Fibroblast of lung (primary cell): ENCODE measurements at regions not wholly inside any gene's neighbourhood (a gene's known extent, or its start where the extent isn't known, plus 50 kb on each side); places are given as distances from the start of the nearest gene placed in this dataset.

Experiments used
- DNase-seq, 2 donors: peaks; one replicate each; pipeline versions ENCODE4 v3.0.0 to v3.0.0-alpha.2; 2010; ENCODE audit warnings: low read depth in 2 of 2
- H2AFZ ChIP-seq: 2 replicates; pipeline ENCODE4 v1.5.1; 2012; ENCODE audit warnings: low read length, control low read depth, inconsistent platforms
- H3K27ac ChIP-seq: 2 replicates; pipeline ENCODE4 v1.5.1; 2011; ENCODE audit warnings: low read length, control low read depth; ENCODE audit not compliant: insufficient read depth
- H3K27me3 ChIP-seq: 2 replicates; pipeline ENCODE4 v1.5.1; 2011; ENCODE audit warnings: mild to moderate bottlenecking, low read length; ENCODE audit not compliant: control insufficient read depth, insufficient read depth
- H3K36me3 ChIP-seq: 2 replicates; pipeline ENCODE4 v1.5.1; 2011; ENCODE audit warnings: low read length; ENCODE audit not compliant: control insufficient read depth, insufficient read depth
- H3K4me1 ChIP-seq: 2 replicates; pipeline ENCODE4 v1.5.1; 2011; ENCODE audit warnings: low read length; ENCODE audit not compliant: control insufficient read depth, insufficient read depth; ENCODE audit errors: extremely low read depth
- H3K4me2 ChIP-seq: 2 replicates; pipeline ENCODE4 v1.5.1; 2011; ENCODE audit warnings: low read length, control low read depth; ENCODE audit not compliant: insufficient read depth; ENCODE audit errors: extremely low read depth
- H3K4me3 ChIP-seq, 4 experiments: fragments of 200-600 bp in 1 of 4; sonication (generic) in 1 of 4; replicated peaks in 1 of 4; 2 replicates each; pipeline ENCODE4 v1.5.1; 2011 to 2016; ENCODE audit warnings: low read length in 4 of 4, low read depth in 3 of 4, mild to moderate bottlenecking in 3 of 4, control low read depth in 2 of 4, inconsistent platforms in 1 of 4, mixed read lengths in 1 of 4; ENCODE audit not compliant: insufficient read depth in 1 of 4; ENCODE audit errors: control extremely low read depth in 1 of 4
- H3K79me2 ChIP-seq: 2 replicates; pipeline ENCODE4 v1.5.1; 2012; ENCODE audit warnings: mild to moderate bottlenecking, low read length, inconsistent platforms; ENCODE audit not compliant: control insufficient read depth, insufficient read depth
- H3K9ac ChIP-seq: 2 replicates; pipeline ENCODE4 v1.5.1; 2011; ENCODE audit warnings: mild to moderate bottlenecking, low read length, control low read depth; ENCODE audit not compliant: insufficient read depth
- H3K9me3 ChIP-seq: 2 replicates; pipeline ENCODE4 v1.5.1; 2012; ENCODE audit warnings: low read depth, low read length; ENCODE audit not compliant: control insufficient read depth, insufficient read depth
- H4K20me1 ChIP-seq: 2 replicates; pipeline ENCODE4 v1.5.1; 2011; ENCODE audit warnings: low read length; ENCODE audit not compliant: control insufficient read depth, insufficient read depth; ENCODE audit errors: extremely low read depth
- CTCF ChIP-seq, 2 donors: IDR thresholded peaks in 1 of 2; conservative IDR thresholded peaks in 1 of 2; 1 replicate in 1 of 2; 2 replicates in 1 of 2; pipeline ENCODE4 v1.5.1; 2011 to 2012; ENCODE audit warnings: low read length in 2 of 2, control low read depth in 1 of 2, inconsistent platforms in 1 of 2, low read depth in 1 of 2, mild to moderate bottlenecking in 1 of 2
- EZH2 ChIP-seq: IDR thresholded peaks from 2 replicates; pipeline ENCODE4 v1.5.1; 2012; ENCODE audit warnings: low read length, control low read depth, mild to moderate bottlenecking; ENCODE audit errors: missing control alignments

- no peaks in the 10 kb centered on the region for H3K4me1 ChIP-seq
- H3K79me2 ChIP-seq: no peaks in the 10 kb centered on the region
- no peaks in the 10 kb centered on the region for H4K20me1 ChIP-seq
- no peak overlapping the region for H3K27ac ChIP-seq
- TF ChIP-seq EZH2 (no peak), CTCF (conservative IDR thresholded peaks at IDR 0.05 in 1 of 2, IDR thresholded peaks at IDR 0.05 in 1 of 2; ENCODE audit: low read depth in 1 of 2, low read length in 2 of 2) (no peak)
- H3K9me3 ChIP-seq: no peaks in the 10 kb centered on the region
- no peaks in the 10 kb centered on the region for H3K27me3 ChIP-seq
- H3K4me3 ChIP-seq: no peak overlapping the region
- H3K36me3 ChIP-seq: no peaks in the 10 kb centered on the region
- no peak overlapping the region for H2AFZ ChIP-seq
- no peak overlapping the region for H3K9ac ChIP-seq
- H3K4me2 ChIP-seq: no peak overlapping the region
- DNase-seq: no peak
Measured at GRCh38 chr3:117146571-117146970, 437.0 kb downstream of the TUSC7 start.

- Histone ChIP-seq H3K9ac (no peak overlapping the region), H3K4me1 (no peaks in the 10 kb centered on the region), H3K79me2 (no peaks in the 10 kb centered on the region), H3K4me2 (no peak overlapping the region), H4K20me1 (no peaks in the 10 kb centered on the region), H2AFZ (no peak overlapping the region), H3K4me3 (no peak overlapping the region), H3K36me3 (no peaks in the 10 kb centered on the region), H3K27me3 (no peaks in the 10 kb centered on the region), H3K27ac (no peak overlapping the region), H3K9me3 (no peaks in the 10 kb centered on the region)
- no peak for DNase-seq
- TF ChIP-seq EZH2 (no peak), CTCF (conservative IDR thresholded peaks at IDR 0.05 in 1 of 2, IDR thresholded peaks at IDR 0.05 in 1 of 2; ENCODE audit: low read depth in 1 of 2, low read length in 2 of 2) (no peak)
Measured at GRCh38 chr3:117149584-117149983, 440.0 kb downstream of the TUSC7 start.

DNA sequence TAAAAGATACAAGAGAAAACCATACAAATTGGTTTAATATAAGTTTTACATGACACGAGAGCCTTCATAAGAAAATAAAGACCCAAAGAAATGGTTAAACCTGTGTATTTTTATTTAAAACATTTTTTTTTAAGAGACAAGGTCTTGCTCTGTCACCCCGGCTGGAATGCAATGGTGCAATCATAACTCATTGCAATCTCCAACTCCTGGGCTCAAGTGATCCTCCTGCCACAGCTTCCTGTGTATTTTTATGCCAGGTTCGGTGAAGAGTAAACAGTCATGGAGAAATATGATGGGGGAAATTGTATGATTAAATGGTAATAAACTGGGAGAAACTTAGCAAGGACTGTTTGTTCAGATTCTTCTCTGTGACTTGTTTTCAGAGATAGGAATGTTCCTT, 441.0 kb downstream of the TUSC7 start:
- no peak for TF ChIP-seq CTCF (conservative IDR thresholded peaks at IDR 0.05 in 1 of 2, IDR thresholded peaks at IDR 0.05 in 1 of 2; ENCODE audit: low read depth in 1 of 2, low read length in 2 of 2)
- TF ChIP-seq EZH2: no peak
- Histone ChIP-seq H3K4me2 (no peak overlapping the region), H3K4me1 (no peaks in the 10 kb centered on the region), H3K27ac (no peak overlapping the region), H4K20me1 (no peaks in the 10 kb centered on the region), H3K36me3 (no peaks in the 10 kb centered on the region), H3K9me3 (no peaks in the 10 kb centered on the region), H2AFZ (no peak overlapping the region), H3K27me3 (no peaks in the 10 kb centered on the region), H3K9ac (no peak overlapping the region), H3K4me3 (no peak overlapping the region), H3K79me2 (no peaks in the 10 kb centered on the region)
- DNase-seq: no peak
